Retina (tissue), 1 donor: ENCODE measurements at regions not wholly inside any gene's neighbourhood (a gene's known extent, or its start where the extent isn't known, plus 50 kb on each side); places are given as distances from the start of the nearest gene placed in this dataset.
"Not testable (repeated sequence)": the region's sequence is repeated elsewhere in the genome, so short reads cannot be mapped to it uniquely, and the experiment has no call there.

ENCODE experiments used
- DNase-seq: peaks from one replicate; pipeline ENCODE4 v3.0.0-alpha.2; 2016

DNA sequence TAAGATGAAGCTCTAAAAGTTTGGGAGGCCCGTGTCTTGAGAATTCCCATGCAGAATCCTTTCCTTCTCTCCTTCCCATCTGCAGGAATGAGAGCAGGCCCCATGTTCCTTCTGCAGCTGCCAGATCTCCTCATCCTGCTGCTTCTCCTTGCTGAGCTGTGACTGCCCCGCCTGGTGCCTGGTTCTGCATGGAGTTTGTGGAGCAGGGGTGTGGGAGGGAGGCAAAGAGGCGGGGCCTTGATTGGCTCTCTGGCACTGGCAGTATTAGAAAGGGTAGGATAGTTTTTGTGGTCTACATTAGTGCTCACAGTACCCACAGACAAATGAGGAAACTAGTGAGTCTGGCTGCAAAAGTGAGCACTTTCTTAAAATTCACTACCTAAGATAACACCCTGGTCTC is 91.1 kb upstream of the CLPB start:
- no peak for DNase-seq

GRCh38 chr11:72524711-72525110 is 90.4 kb upstream of the CLPB start:
- no peak for DNase-seq

GRCh38 chr11:72523991-72524390 is 89.7 kb upstream of the CLPB start:
- no peak for DNase-seq

DNA sequence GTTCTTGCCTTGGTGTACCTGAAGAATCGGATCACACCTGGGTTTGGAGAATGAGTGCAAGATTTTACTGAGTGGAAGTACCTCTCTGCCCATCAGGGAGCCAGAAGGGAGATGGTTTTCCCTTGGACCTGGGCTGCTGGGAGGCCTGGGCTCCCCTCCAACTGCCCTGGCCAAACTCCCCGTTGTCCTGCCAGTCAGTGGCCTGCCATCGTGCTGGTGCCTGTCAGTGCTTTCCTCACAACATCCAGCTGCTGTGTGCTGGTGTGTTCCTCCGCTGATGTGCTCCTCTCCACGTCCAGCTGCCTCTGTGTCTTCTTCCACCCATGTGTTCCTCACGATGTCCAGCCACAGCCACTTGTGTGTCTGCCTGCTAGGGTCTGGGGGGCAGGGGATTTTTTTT is 87.9 kb upstream of the CLPB start:
- no peak for DNase-seq

DNA sequence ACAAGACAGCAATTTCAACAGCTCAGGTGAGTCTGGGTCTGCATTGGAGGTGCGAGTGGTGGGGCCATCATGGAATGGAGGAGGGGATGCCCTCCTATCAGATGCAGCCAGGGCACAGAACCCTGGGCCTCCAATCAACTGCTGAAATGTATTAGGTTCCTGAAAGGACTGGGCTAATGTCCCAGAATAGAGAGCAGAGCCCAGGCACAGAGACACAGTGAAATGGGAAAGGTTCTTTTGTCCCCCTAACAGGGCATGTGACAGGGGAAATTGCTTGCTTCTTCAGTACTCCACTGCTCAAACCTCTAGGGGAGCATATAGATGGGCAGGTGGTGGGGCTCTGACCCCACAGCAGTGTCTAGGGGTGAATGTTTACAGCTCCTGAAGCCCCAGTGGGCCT is 87.3 kb upstream of the CLPB start:
- DNase-seq: no peak

DNA sequence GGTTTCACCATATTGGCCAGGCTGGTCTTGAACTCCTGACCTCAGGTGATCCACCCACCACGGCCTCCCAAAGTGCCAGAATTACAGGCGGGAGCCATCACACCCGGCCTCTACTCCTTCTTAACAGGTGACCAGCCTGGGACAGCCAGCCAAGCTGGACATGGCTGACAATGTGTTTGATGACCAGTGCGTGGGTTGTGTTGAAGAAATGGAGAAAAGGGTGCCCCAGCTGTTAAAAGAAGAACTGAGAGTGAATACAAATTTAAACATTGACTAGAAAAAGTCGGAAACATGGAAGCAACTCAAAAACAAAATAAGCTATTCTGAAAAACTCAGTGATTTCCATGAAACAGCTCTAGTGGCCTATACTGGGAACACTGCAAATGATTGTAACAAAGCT is 86.5 kb upstream of the CLPB start:
- DNase-seq: no peak

GRCh38 chr11:72519882-72520281 is 85.6 kb upstream of the CLPB start:
- DNase-seq: not testable (repeated sequence)

- no peak for DNase-seq
Measured at GRCh38 chr11:72519220-72519881, 85.0 kb upstream of the CLPB start.

GRCh38 chr11:72514331-72514730 is 80.0 kb upstream of the CLPB start:
- DNase-seq: no peak

DNA sequence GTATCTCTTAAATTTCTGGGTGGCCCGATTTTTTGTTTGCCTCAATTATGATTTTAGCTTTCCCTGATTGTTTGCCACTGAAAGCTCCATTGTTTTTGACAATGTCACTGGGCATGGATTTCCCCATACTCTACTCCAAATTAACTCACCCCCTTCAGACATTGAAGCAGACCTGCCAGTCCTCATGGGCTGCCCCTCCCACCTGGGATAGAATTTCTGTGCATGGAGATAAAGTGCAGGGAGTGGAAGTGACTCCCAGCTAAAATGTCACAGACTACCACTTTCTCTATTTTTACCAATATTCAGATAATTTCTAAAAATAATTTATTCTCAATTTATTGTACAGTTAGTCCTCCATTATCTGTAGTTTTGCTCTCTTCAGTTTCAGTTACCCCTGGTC is 79.1 kb upstream of the CLPB start:
- no peak for DNase-seq

GRCh38 chr11:72512956-72513355 is 78.6 kb upstream of the CLPB start:
- DNase-seq: no peak

- DNase-seq: no peak
Measured at GRCh38 chr11:72511393-72512047, 77.2 kb upstream of the CLPB start.

- DNase-seq: no peak
Measured at GRCh38 chr11:72507050-72507449, 72.7 kb upstream of the CLPB start.

GRCh38 chr11:72497731-72498130 is 63.4 kb upstream of the CLPB start:
- DNase-seq: peak; percentile 15

- no peak for DNase-seq
Measured at GRCh38 chr11:72494109-72494429, 59.7 kb upstream of the CLPB start.

- no peak for DNase-seq
Measured at GRCh38 chr11:72493426-72494108, 59.2 kb upstream of the CLPB start.

DNA sequence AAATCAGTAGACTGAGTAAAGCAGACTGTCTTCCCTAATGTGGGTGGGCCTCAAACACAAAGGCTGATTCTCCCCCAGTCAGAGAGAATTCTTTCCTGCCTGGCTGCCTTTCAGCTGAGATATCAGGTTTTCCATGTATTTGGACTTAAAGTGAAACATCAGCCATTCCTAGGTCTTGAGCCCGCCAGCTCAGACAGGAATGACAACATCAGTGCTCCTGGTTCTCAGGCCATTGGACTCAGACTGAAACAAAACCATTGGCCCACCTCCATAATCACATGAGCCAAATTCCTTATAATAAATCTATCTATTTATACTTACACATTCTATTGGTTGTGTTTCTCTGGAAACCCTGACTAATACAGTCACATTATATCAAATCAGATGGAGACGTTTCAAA is 56.7 kb upstream of the CLPB start:
- no peak for DNase-seq
